K562 (cell line): ENCODE measurements at regions not wholly inside any gene's neighbourhood (a gene's known extent, or its start where the extent isn't known, plus 50 kb on each side); places are given as distances from the start of the nearest gene placed in this dataset.

Experiments
- ATAC-seq: fragments of 200-7000 bp; cut with Tn5 transposase; 3 replicates; pipeline ENCODE4 v1.9.1; 2020; ENCODE audit warnings: moderate library complexity
- BruUV-seq: library from RNA; stranded (reverse); fragments of 400-500 nt; replicated peaks from 2 replicates; lab custom pipeline; 2021; lab: Mats Ljungman, UMichigan
- CTCF ChIA-PET: fragments of 300-600 bp; formaldehyde crosslinking; extraction: SDS; loops from one replicate; lab custom pipeline; 2021; ENCODE audit warnings: low intra/inter-chr PET ratio; lab: Yijun Ruan, JAX
- POLR2A ChIA-PET: fragments of 300-600, 350-650 bp; sonication (Branson Sonifier 250); formaldehyde crosslinking; extraction: SDS; loops from one replicate; lab custom pipeline; 2021; ENCODE audit warnings: antibody characterized with exemption, inconsistent platforms; lab: Yijun Ruan, JAX
- DNase-seq, 4 experiments: peaks; one replicate each; pipeline versions ENCODE4 v3.0.0 to v3.0.0-alpha.2; 2011 to 2018; ENCODE audit warnings: low spot score in 3 of 4, mixed read lengths in 3 of 4; ENCODE audit errors: extremely low read depth in 1 of 4
- FAIRE-seq: peaks from 2 replicates; lab custom pipeline; 2011; peaks lifted over from hg19 to GRCh38; lab: Jason Lieb, UNC
- H2AFZ ChIP-seq: 2 replicates; pipeline ENCODE4 v1.6.0; 2011; ENCODE audit warnings: low read depth, low read length, control low read depth, inconsistent platforms
- H3K27ac ChIP-seq: fragments of 200-600 bp; 3 replicates; pipeline ENCODE4 v1.8.0; 2011; ENCODE audit warnings: low read depth, mild to moderate bottlenecking, control low read depth, inconsistent platforms, low read length, moderate library complexity, mixed read lengths; ENCODE audit errors: extremely low read depth
- H3K27me3 ChIP-seq, 2 experiments: fragments of 300-600 bp in 1 of 2; 2 replicates in 1 of 2; 3 replicates in 1 of 2; pipeline versions ENCODE4 v1.6.0 to v1.8.0; 2011; ENCODE audit warnings: inconsistent platforms in 2 of 2, low read length in 2 of 2, mild to moderate bottlenecking in 1 of 2, mixed read lengths in 1 of 2, moderate library complexity in 1 of 2; ENCODE audit not compliant: control insufficient read depth in 2 of 2, insufficient read depth in 2 of 2
- H3K36me3 ChIP-seq: fragments of 300-600 bp; 3 replicates; pipeline ENCODE4 v1.8.0; 2011; ENCODE audit warnings: mild to moderate bottlenecking, low read length, inconsistent platforms; ENCODE audit not compliant: control insufficient read depth, insufficient read depth
- H3K4me1 ChIP-seq, 2 experiments: fragments of 200-600 bp in 1 of 2; replicated peaks in 1 of 2; 2 replicates in 1 of 2; 3 replicates in 1 of 2; pipeline versions ENCODE4 v1.5.1 to v1.8.0; 2011; ENCODE audit warnings: inconsistent platforms in 2 of 2, low read length in 2 of 2, mild to moderate bottlenecking in 1 of 2, mixed read lengths in 1 of 2, moderate library complexity in 1 of 2; ENCODE audit not compliant: control insufficient read depth in 2 of 2, insufficient read depth in 2 of 2
- H3K4me2 ChIP-seq: 2 replicates; pipeline ENCODE4 v1.6.1; 2011; ENCODE audit warnings: low read length, control low read depth, inconsistent platforms, mixed read lengths; ENCODE audit not compliant: insufficient read depth
- H3K4me3 ChIP-seq: fragments of 200-600 bp; sonication (generic), shearing (Covaris generic); 2 replicates; pipeline ENCODE4 v1.5.1; 2016; ENCODE audit warnings: control low read depth, inconsistent platforms
- H3K79me2 ChIP-seq: fragments of 200-600 bp; 3 replicates; pipeline ENCODE4 v1.8.0; 2011; ENCODE audit warnings: low read length, inconsistent platforms; ENCODE audit not compliant: control insufficient read depth, insufficient read depth
- H3K9ac ChIP-seq, 2 experiments: 2 replicates each; pipeline versions ENCODE4 v1.6.0 to v1.6.1; 2011; ENCODE audit warnings: low read depth in 2 of 2, low read length in 2 of 2, control low read depth in 1 of 2, inconsistent platforms in 1 of 2, mild to moderate bottlenecking in 1 of 2, mixed read lengths in 1 of 2; ENCODE audit not compliant: insufficient read depth in 1 of 2
- H3K9me1 ChIP-seq: one replicate; pipeline ENCODE4 v1.6.0; 2011; ENCODE audit warnings: inconsistent platforms, mild to moderate bottlenecking, low read length, moderate library complexity; ENCODE audit not compliant: control insufficient read depth, insufficient read depth
- H3K9me3 ChIP-seq: replicated peaks from 2 replicates; pipeline ENCODE4 v1.5.1; 2011; ENCODE audit warnings: low read depth, low read length, inconsistent platforms; ENCODE audit not compliant: control insufficient read depth, insufficient read depth
- H4K20me1 ChIP-seq: replicated peaks from 2 replicates; pipeline ENCODE4 v1.6.1; 2011; ENCODE audit warnings: low read length, inconsistent platforms, mixed read lengths; ENCODE audit not compliant: control insufficient read depth, insufficient read depth
- HMG20A ChIP-seq: fragments of 450-650 bp; formaldehyde crosslinking; conservative IDR thresholded peaks from 2 replicates; pipeline ENCODE4 v1.4.0; 2020; ENCODE audit warnings: mild to moderate bottlenecking, mixed read lengths
- L3MBTL2 ChIP-seq: fragments of 450-650 bp; IDR thresholded peaks from 2 replicates; pipeline ENCODE4 v1.6.1; 2016; ENCODE audit warnings: mild to moderate bottlenecking, moderate library complexity
- REST ChIP-seq, 2 experiments: fragments of 450-650 bp; formaldehyde crosslinking in 1 of 2; IDR thresholded peaks; 2 replicates each; pipeline versions ENCODE4 v1.4.0 to v1.6.1; 2014 to 2020; ENCODE audit warnings: mild to moderate bottlenecking in 2 of 2, borderline replicate concordance in 1 of 2, low read depth in 1 of 2
- SLC30A9 ChIP-seq: fragments of 250-450 bp; sonication (Bioruptor Pico); IDR thresholded peaks from 2 replicates; pipeline ENCODE4 v1.8.0; 2022; ENCODE audit warnings: mild to moderate bottlenecking, moderate library complexity
- SREBF1 ChIP-seq: fragments of 150-350 bp; IDR thresholded peaks from 2 replicates; pipeline ENCODE4 v1.6.1; 2014; ENCODE audit warnings: antibody characterized with exemption, low read depth, low read length, borderline replicate concordance
- SRSF9 ChIP-seq: fragments of 200-400 bp; formaldehyde crosslinking; IDR thresholded peaks from 2 replicates; pipeline ENCODE4 v1.6.1; 2017; ENCODE audit warnings: low read depth, low read length, borderline replicate concordance
- TBP ChIP-seq: optimal IDR thresholded peaks from 2 replicates; pipeline ENCODE3; 2011; ENCODE audit warnings: low read depth, low read length, improper control_type of control experiment
- TGIF2 ChIP-seq: sonication (generic); formaldehyde crosslinking; IDR thresholded peaks from 2 replicates; pipeline ENCODE4 v1.8.1; 2022; ENCODE audit warnings: mild to moderate bottlenecking, missing genetic modification reagents, moderate library complexity
- ZNF717 ChIP-seq: fragments of 250-450 bp; sonication (Bioruptor Pico); IDR thresholded peaks from 2 replicates; pipeline ENCODE4 v1.5.0; 2021
- WGBS: fragments of 100-300 bp; shearing (Covaris generic); methylation state at CpG from one replicate; pipeline ENCODE4 v1.1.6; 2016; ENCODE audit warnings: low coverage, mixed read lengths; ENCODE audit not compliant: insufficient coverage; ENCODE audit errors: missing lambda C conversion rate; 5-methylcytosine and 5-hydroxymethylcytosine counted together
- in situ Hi-C: fragments of 300-500 bp; cut with MboI; formaldehyde crosslinking; loops from 4 replicates; pipeline ENCODE4 v1.15.0; 2018; ENCODE audit warnings: inconsistent platforms, mixed read lengths
- intact Hi-C: fragments of 100-400 bp; cut with micrococcal nuclease; formaldehyde crosslinking; loops from 2 replicates; pipeline ENCODE4 v1.14.2; 2022
- TF ChIP-seq, protein P1 (sequence below): fragments of 450-650 bp; conservative IDR thresholded peaks from 2 replicates; pipeline ENCODE4 v1.6.1; 2016; ENCODE audit warnings: missing genetic modification characterization, low read depth, mild to moderate bottlenecking, control low read depth, missing compliant biosample characterization

DNA sequence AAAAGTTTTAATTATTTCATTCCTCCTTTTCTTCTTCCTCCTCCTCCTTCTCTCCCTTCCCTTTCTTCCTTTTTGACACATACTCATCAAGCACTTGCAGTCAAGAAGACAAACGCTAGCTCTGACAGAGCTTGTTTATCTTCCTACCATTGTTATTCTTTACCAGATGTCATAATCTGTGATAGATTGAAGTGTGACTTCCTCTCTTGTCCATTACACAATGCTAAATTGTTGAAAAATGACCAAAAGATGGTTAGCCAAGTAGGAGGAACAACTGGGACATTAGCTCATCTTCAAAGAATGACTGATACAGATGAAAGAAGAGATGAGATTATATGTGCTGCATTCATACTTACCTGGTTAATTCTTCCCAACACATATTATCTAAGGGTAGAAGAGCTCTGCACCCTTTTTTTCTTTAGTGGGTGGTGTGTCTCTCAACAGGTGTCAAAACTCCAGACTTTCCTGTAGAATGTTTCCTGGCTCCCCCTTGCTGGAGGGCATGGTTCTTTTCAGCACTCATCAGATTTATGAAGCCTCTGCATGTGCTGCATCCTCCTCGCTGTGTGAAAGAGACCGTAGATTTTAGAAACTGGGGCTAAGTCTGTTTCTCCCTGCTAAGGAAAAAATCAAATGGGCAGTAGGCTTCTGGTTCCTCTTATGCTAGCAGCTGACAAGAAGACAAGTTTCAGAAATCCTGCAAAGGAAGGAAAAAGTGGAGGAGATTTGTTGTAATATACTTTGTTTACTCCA, 147.1 kb downstream of the TMX1 start (continued):
- TF ChIP-seq HMG20A (no peak), SREBF1 (no peak)

GRCh38 chr14:51392416-51392815, 152.4 kb downstream of the TMX1 start:
- CTCF ChIA-PET, result no interaction called here
- ATAC-seq (no peak), FAIRE-seq (no peak), DNase-seq (no peak)
- in situ Hi-C loops, result no loop called here
- H3K4me3 ChIP-seq, result no peak overlapping the region
- H3K9me3 ChIP-seq, result no peaks in the 10 kb centered on the region
- no peaks in the 10 kb centered on the region for H3K4me1 ChIP-seq
- no peak for TF ChIP-seq REST (IDR thresholded peaks at IDR 0.05; ENCODE audit: borderline replicate concordance)
- no peak for TF ChIP-seq REST (CRISPR knock-in tag; IDR thresholded peaks at IDR 0.05; ENCODE audit: low read depth)
- TF ChIP-seq SRSF9, result no peak
- no peak for TF ChIP-seq TBP
- TF ChIP-seq SLC30A9, result no peak
- TF ChIP-seq, protein P1, sequence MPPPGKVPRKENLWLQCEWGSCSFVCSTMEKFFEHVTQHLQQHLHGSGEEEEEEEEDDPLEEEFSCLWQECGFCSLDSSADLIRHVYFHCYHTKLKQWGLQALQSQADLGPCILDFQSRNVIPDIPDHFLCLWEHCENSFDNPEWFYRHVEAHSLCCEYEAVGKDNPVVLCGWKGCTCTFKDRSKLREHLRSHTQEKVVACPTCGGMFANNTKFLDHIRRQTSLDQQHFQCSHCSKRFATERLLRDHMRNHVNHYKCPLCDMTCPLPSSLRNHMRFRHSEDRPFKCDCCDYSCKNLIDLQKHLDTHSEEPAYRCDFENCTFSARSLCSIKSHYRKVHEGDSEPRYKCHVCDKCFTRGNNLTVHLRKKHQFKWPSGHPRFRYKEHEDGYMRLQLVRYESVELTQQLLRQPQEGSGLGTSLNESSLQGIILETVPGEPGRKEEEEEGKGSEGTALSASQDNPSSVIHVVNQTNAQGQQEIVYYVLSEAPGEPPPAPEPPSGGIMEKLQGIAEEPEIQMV (tag), result no peak
- no peak for TF ChIP-seq TGIF2 (CRISPR knock-in tag)
- no peak for TF ChIP-seq L3MBTL2
- TF ChIP-seq ZNF717 (CRISPR knock-in tag), result no peak
- no peaks in the 10 kb centered on the region for H3K9me1 ChIP-seq
- H3K9ac ChIP-seq, result no peak overlapping the region
- H3K79me2 ChIP-seq, result no peaks in the 10 kb centered on the region
- no peak overlapping the region for H3K27ac ChIP-seq
- H3K27me3 ChIP-seq, result peaks cover 0 to 5% of the 10 kb centered on the region in 2 experiments; a peak in 1 of 5 replicates
- 0% methylated on average over 1 of the region's 1 CpG for WGBS
- no TSS peak for BruUV-seq
- POLR2A ChIA-PET, result no interaction called here
- no peaks in the 10 kb centered on the region for H3K36me3 ChIP-seq
- intact Hi-C loops, result no loop called here
- H4K20me1 ChIP-seq, result no peaks in the 10 kb centered on the region
- no peak overlapping the region for H2AFZ ChIP-seq
- no peak overlapping the region for H3K4me2 ChIP-seq
